ENCODE measurements at regions not wholly inside any gene's neighbourhood (a gene's known extent, or its start where the extent isn't known, plus 50 kb on each side); places are given as distances from the start of the nearest gene placed in this dataset.

GRCh38 chr2:167874812-167875211 is 372.6 kb downstream of the STK39 start:
- Histone ChIP-seq H3K9ac (ENCODE audit: insufficient read depth in 1 of 2, low read length in 2 of 2) (no peak overlapping the region), H3K36me3 (ENCODE audit: control insufficient read depth in 4 of 4, insufficient read depth in 4 of 4, low read length in 4 of 4) (no peaks in the 10 kb centered on the region), H3K9me3 (ENCODE audit: control insufficient read depth in 4 of 4, insufficient read depth in 3 of 4, low read length in 3 of 4) (no peaks in the 10 kb centered on the region), H3K27ac (ENCODE audit: low read depth in 1 of 2, low read length in 1 of 2) (no peak overlapping the region), H3K4me3 (no peak overlapping the region), H3K4me1 (ENCODE audit: control insufficient read depth in 5 of 5, insufficient read depth in 5 of 5, low read length in 5 of 5) (peaks cover 0 to 7% (median 0%) of the 10 kb centered on the region in 5 donors), H3K27me3 (ENCODE audit: control insufficient read depth in 3 of 3, insufficient read depth in 3 of 3, low read length in 2 of 3) (no peaks in the 10 kb centered on the region)
- TF ChIP-seq, protein P1, sequence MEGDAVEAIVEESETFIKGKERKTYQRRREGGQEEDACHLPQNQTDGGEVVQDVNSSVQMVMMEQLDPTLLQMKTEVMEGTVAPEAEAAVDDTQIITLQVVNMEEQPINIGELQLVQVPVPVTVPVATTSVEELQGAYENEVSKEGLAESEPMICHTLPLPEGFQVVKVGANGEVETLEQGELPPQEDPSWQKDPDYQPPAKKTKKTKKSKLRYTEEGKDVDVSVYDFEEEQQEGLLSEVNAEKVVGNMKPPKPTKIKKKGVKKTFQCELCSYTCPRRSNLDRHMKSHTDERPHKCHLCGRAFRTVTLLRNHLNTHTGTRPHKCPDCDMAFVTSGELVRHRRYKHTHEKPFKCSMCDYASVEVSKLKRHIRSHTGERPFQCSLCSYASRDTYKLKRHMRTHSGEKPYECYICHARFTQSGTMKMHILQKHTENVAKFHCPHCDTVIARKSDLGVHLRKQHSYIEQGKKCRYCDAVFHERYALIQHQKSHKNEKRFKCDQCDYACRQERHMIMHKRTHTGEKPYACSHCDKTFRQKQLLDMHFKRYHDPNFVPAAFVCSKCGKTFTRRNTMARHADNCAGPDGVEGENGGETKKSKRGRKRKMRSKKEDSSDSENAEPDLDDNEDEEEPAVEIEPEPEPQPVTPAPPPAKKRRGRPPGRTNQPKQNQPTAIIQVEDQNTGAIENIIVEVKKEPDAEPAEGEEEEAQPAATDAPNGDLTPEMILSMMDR (IDR thresholded peaks at IDR 0.05; ENCODE audit: control extremely low read depth, extremely low read depth), result no peak
- WGBS, 2 donors, result 93 to 95% methylated on average over 4 of the region's 4 CpGs
- DNase-seq, result no peak
- ATAC-seq (ENCODE audit: insufficient read depth, low FRiP score), result no peak

- peak in 2 of 3 donors; percentile 57 to 79 for DNase-seq
- Histone ChIP-seq H3K9ac (ENCODE audit: insufficient read depth in 1 of 2, low read length in 2 of 2) (no peak overlapping the region), H3K4me1 (ENCODE audit: control insufficient read depth in 5 of 5, insufficient read depth in 5 of 5, low read length in 5 of 5) (peaks cover 0 to 7% (median 0%) of the 10 kb centered on the region in 5 donors), H3K27ac (ENCODE audit: low read depth in 1 of 2, low read length in 1 of 2) (no peak overlapping the region), H3K36me3 (ENCODE audit: control insufficient read depth in 4 of 4, insufficient read depth in 4 of 4, low read length in 4 of 4) (no peaks in the 10 kb centered on the region), H3K4me3 (no peak overlapping the region), H3K27me3 (ENCODE audit: control insufficient read depth in 3 of 3, insufficient read depth in 3 of 3, low read length in 2 of 3) (no peaks in the 10 kb centered on the region), H3K9me3 (ENCODE audit: control insufficient read depth in 4 of 4, insufficient read depth in 3 of 4, low read length in 3 of 4) (no peaks in the 10 kb centered on the region)
- ATAC-seq (ENCODE audit: insufficient read depth, low FRiP score), result no peak
- TF ChIP-seq, protein P1 (IDR thresholded peaks at IDR 0.05; ENCODE audit: control extremely low read depth, extremely low read depth), result no peak
- WGBS, 2 donors, result 91% methylated on average over 2 of the region's 2 CpGs
Observed at GRCh38 chr2:167871286-167871685, 376.1 kb downstream of the STK39 start.

DNA sequence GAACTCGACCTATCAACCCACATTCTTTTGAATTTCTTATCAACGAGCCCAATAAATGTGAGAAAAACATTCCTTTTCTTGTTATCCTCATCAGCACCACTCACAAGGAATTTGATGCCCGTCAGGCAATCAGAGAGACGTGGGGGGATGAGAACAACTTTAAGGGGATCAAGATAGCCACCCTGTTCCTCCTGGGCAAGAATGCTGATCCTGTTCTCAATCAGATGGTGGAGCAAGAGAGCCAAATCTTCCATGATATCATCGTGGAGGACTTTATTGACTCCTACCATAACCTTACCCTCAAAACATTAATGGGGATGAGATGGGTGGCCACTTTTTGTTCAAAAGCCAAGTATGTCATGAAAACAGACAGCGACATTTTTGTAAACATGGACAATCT is 378.2 kb downstream of the STK39 start:
- H3K9me3 ChIP-seq (ENCODE audit: control insufficient read depth in 4 of 4, insufficient read depth in 3 of 4, low read length in 3 of 4), result no peaks in the 10 kb centered on the region
- no peaks in the 10 kb centered on the region for H3K27me3 ChIP-seq (ENCODE audit: control insufficient read depth in 3 of 3, insufficient read depth in 3 of 3, low read length in 2 of 3)
- H3K27ac ChIP-seq (ENCODE audit: low read depth in 1 of 2, low read length in 1 of 2), result no peak overlapping the region
- 75 to 86% methylated on average over 6 of the region's 6 CpGs for WGBS, 2 donors
- H3K9ac ChIP-seq (ENCODE audit: insufficient read depth in 1 of 2, low read length in 2 of 2), result no peak overlapping the region
- ATAC-seq (ENCODE audit: insufficient read depth, low FRiP score), result no peak
- TF ChIP-seq, protein P1 (IDR thresholded peaks at IDR 0.05; ENCODE audit: control extremely low read depth, extremely low read depth), result no peak
- no peak for DNase-seq
- no peak overlapping the region for H3K4me3 ChIP-seq
- peaks cover 0 to 7% (median 0%) of the 10 kb centered on the region in 5 donors for H3K4me1 ChIP-seq (ENCODE audit: control insufficient read depth in 5 of 5, insufficient read depth in 5 of 5, low read length in 5 of 5)
- H3K36me3 ChIP-seq (ENCODE audit: control insufficient read depth in 4 of 4, insufficient read depth in 4 of 4, low read length in 4 of 4), result no peaks in the 10 kb centered on the region

- Histone ChIP-seq H3K36me3 (ENCODE audit: control insufficient read depth in 4 of 4, insufficient read depth in 4 of 4, low read length in 4 of 4) (no peaks in the 10 kb centered on the region), H3K9ac (ENCODE audit: insufficient read depth in 1 of 2, low read length in 2 of 2) (no peak overlapping the region), H3K4me1 (ENCODE audit: control insufficient read depth in 5 of 5, insufficient read depth in 5 of 5, low read length in 5 of 5) (peaks cover 0 to 18% (median 0%) of the 10 kb centered on the region in 5 donors), H3K27ac (ENCODE audit: low read depth in 1 of 2, low read length in 1 of 2) (no peak overlapping the region), H3K9me3 (ENCODE audit: control insufficient read depth in 4 of 4, insufficient read depth in 3 of 4, low read length in 3 of 4) (no peaks in the 10 kb centered on the region), H3K27me3 (ENCODE audit: control insufficient read depth in 3 of 3, insufficient read depth in 3 of 3, low read length in 2 of 3) (no peaks in the 10 kb centered on the region), H3K4me3 (no peak overlapping the region)
- ATAC-seq (ENCODE audit: insufficient read depth, low FRiP score) (no peak), DNase-seq (no peak)
- TF ChIP-seq, protein P1 (IDR thresholded peaks at IDR 0.05; ENCODE audit: control extremely low read depth, extremely low read depth), result no peak
- 93 to 98% methylated on average over 2 of the region's 2 CpGs for WGBS, 2 donors
Observed at GRCh38 chr2:167863377-167863776, 384.0 kb downstream of the STK39 start.
